ENCODE measurements at regions not wholly inside any gene's neighbourhood (a gene's known extent, or its start where the extent isn't known, plus 50 kb on each side); places are given as distances from the start of the nearest gene placed in this dataset.

- DNase-seq: no peak
Observed at GRCh38 chr4:181656748-181657147, 586.5 kb upstream of the TENM3 start.

GRCh38 chr4:181659202-181659601, 584.0 kb upstream of the TENM3 start:
- no peak for DNase-seq

GRCh38 chr4:181659876-181660275, 583.3 kb upstream of the TENM3 start:
- no peak for DNase-seq

- no peak for DNase-seq
Observed at GRCh38 chr4:181661090-181661489, 582.1 kb upstream of the TENM3 start.

GRCh38 chr4:181661923-181662322, 581.3 kb upstream of the TENM3 start:
- no peak for DNase-seq

GRCh38 chr4:181662383-181662782, 580.8 kb upstream of the TENM3 start:
- DNase-seq: no peak

- DNase-seq: no peak
Observed at GRCh38 chr4:181670506-181670905, 572.7 kb upstream of the TENM3 start.

- no peak for DNase-seq
Observed at GRCh38 chr4:181671672-181672071, 571.5 kb upstream of the TENM3 start.

GRCh38 chr4:181672751-181673150, 570.5 kb upstream of the TENM3 start:
- no peak for DNase-seq

GRCh38 chr4:181674315-181674875, 568.8 kb upstream of the TENM3 start:
- DNase-seq: no peak

- no peak for DNase-seq
Observed at GRCh38 chr4:181676546-181676945, 566.7 kb upstream of the TENM3 start.

GRCh38 chr4:181677201-181677600, 566.0 kb upstream of the TENM3 start:
- DNase-seq: no peak

GRCh38 chr4:181677621-181678020, 565.6 kb upstream of the TENM3 start:
- DNase-seq: no peak

- no peak for DNase-seq
Observed at GRCh38 chr4:181679754-181680153, 563.4 kb upstream of the TENM3 start.

- DNase-seq: no peak
Observed at GRCh38 chr4:181682367-181683047, 560.7 kb upstream of the TENM3 start.

GRCh38 chr4:181684310-181684709, 558.9 kb upstream of the TENM3 start:
- DNase-seq: no peak

GRCh38 chr4:181685461-181685860, 557.7 kb upstream of the TENM3 start:
- DNase-seq: no peak

GRCh38 chr4:181685911-181686310, 557.3 kb upstream of the TENM3 start:
- no peak for DNase-seq

GRCh38 chr4:181687116-181687515, 556.1 kb upstream of the TENM3 start:
- no peak for DNase-seq

- no peak for DNase-seq
Observed at GRCh38 chr4:181688432-181688831, 554.8 kb upstream of the TENM3 start.

GRCh38 chr4:181688872-181689271, 554.3 kb upstream of the TENM3 start:
- no peak for DNase-seq

- no peak for DNase-seq
Observed at GRCh38 chr4:181690498-181690897, 552.7 kb upstream of the TENM3 start.

- no peak for DNase-seq
Observed at GRCh38 chr4:181692965-181693364, 550.2 kb upstream of the TENM3 start.

- no peak for DNase-seq
Observed at GRCh38 chr4:181693517-181693916, 549.7 kb upstream of the TENM3 start.

GRCh38 chr4:181698221-181698620, 545.0 kb upstream of the TENM3 start:
- DNase-seq: no peak

All from DMS 273 treated with DMSO at 0.1 percent for 48 hours (cell line).